SU-DHL-6 (cell line): ENCODE measurements at regions not wholly inside any gene's neighbourhood (a gene's known extent, or its start where the extent isn't known, plus 50 kb on each side); places are given as distances from the start of the nearest gene placed in this dataset.

Source experiments
- CTCF ChIP-seq: fragments of 200-600 bp; sonication (generic); IDR thresholded peaks from one replicate; pipeline ENCODE4 v1.5.1; 2017; ENCODE audit warnings: antibody characterized with exemption, mild to moderate bottlenecking, low read length, moderate library complexity; ENCODE audit not compliant: insufficient read depth, poor library complexity, severe bottlenecking
- EZH2phosphoT487 ChIP-seq: fragments of 200-600 bp; sonication (generic), shearing (Covaris generic); conservative IDR thresholded peaks from 2 replicates; pipeline ENCODE4 v1.6.1; 2018; ENCODE audit warnings: mild to moderate bottlenecking, antibody characterized with exemption, low read length, moderate library complexity, mixed read lengths

GRCh38 chr5:118451697-118452247, 536.6 kb downstream of the DTWD2 start:
- TF ChIP-seq CTCF (no peak), EZH2phosphoT487 (no peak)
